H1 (cell line): ENCODE measurements at regions not wholly inside any gene's neighbourhood (a gene's known extent, or its start where the extent isn't known, plus 50 kb on each side); places are given as distances from the start of the nearest gene placed in this dataset.

Experiments used
- CTCF ChIA-PET: fragments of 300-600 bp; sonication (Branson Sonifier 250); formaldehyde crosslinking; loops from one replicate; lab custom pipeline; 2021; ENCODE audit not compliant: partially characterized antibody; lab: Charles Lee
- POLR2A ChIA-PET: fragments of 300-600 bp; sonication (Branson Sonifier 250); formaldehyde crosslinking; loops from one replicate; lab custom pipeline; 2021; ENCODE audit warnings: inconsistent platforms; ENCODE audit not compliant: partially characterized antibody; lab: Charles Lee
- DNase-seq, 2 experiments: peaks; one replicate each; pipeline versions ENCODE4 v3.0.0 to v3.0.0-alpha.2; 2010 to 2022; ENCODE audit warnings: low spot score in 2 of 2, low read depth in 1 of 2, mixed read lengths in 1 of 2
- FAIRE-seq: peaks from 2 replicates; lab custom pipeline; 2011; peaks lifted over from hg19 to GRCh38; lab: Jason Lieb, UNC
- H2AFZ ChIP-seq: 2 replicates; pipeline ENCODE4 v1.8.1; 2012; ENCODE audit warnings: low read length, inconsistent platforms
- H2AK5ac ChIP-seq: 2 replicates; pipeline ENCODE4 v1.6.1; 2013; ENCODE audit warnings: low read depth, low read length
- H2BK120ac ChIP-seq: replicated peaks from 2 replicates; pipeline ENCODE3; 2013; ENCODE audit warnings: low read depth, low read length, inconsistent platforms
- H2BK12ac ChIP-seq: 2 replicates; pipeline ENCODE4 v1.6.1; 2013; ENCODE audit warnings: low read depth, low read length
- H2BK15ac ChIP-seq: 2 replicates; pipeline ENCODE4 v1.6.1; 2013; ENCODE audit warnings: low read length
- H2BK20ac ChIP-seq: 2 replicates; pipeline ENCODE4 v1.6.1; 2013; ENCODE audit warnings: low read length
- H2BK5ac ChIP-seq: 2 replicates; pipeline ENCODE4 v1.6.1; 2013; ENCODE audit warnings: low read depth, low read length
- H3K14ac ChIP-seq: 2 replicates; pipeline ENCODE4 v1.6.1; 2013; ENCODE audit warnings: inconsistent platforms; ENCODE audit not compliant: insufficient read length
- H3K18ac ChIP-seq: 2 replicates; pipeline ENCODE4 v1.6.1; 2013; ENCODE audit warnings: low read length; ENCODE audit errors: extremely low read depth
- H3K23ac ChIP-seq: 2 replicates; pipeline ENCODE4 v1.6.1; 2013; ENCODE audit warnings: inconsistent platforms; ENCODE audit not compliant: insufficient read length
- H3K23me2 ChIP-seq: 2 replicates; pipeline ENCODE4 v1.6.1; 2013; ENCODE audit warnings: low read depth, low read length
- H3K27ac ChIP-seq: 2 replicates; pipeline ENCODE4 v1.6.1; 2011; ENCODE audit warnings: low read depth, low read length, inconsistent platforms
- H3K27me3 ChIP-seq, 4 experiments: replicated peaks in 1 of 4; 1 replicate in 1 of 4; 2 replicates in 3 of 4; pipeline versions ENCODE4 v1.6.1 to v1.8.1; 2011 to 2013; ENCODE audit warnings: low read length in 3 of 4, mild to moderate bottlenecking in 3 of 4, inconsistent platforms in 2 of 4, mixed read lengths in 2 of 4, moderate library complexity in 1 of 4; ENCODE audit not compliant: control insufficient read depth in 3 of 4, insufficient read depth in 3 of 4; ENCODE audit errors: extremely low read depth in 1 of 4
- H3K36me3 ChIP-seq, 4 experiments: 2 replicates each; pipeline versions ENCODE4 v1.6.1 to v1.8.1; 2011 to 2013; ENCODE audit warnings: mild to moderate bottlenecking in 4 of 4, low read length in 3 of 4, moderate library complexity in 2 of 4, control low read depth in 1 of 4, inconsistent platforms in 1 of 4; ENCODE audit not compliant: insufficient read depth in 4 of 4, control insufficient read depth in 2 of 4
- H3K4ac ChIP-seq: replicated peaks from 2 replicates; pipeline ENCODE3; 2013; ENCODE audit warnings: low read length, low read depth, mixed read lengths, inconsistent platforms; ENCODE audit not compliant: insufficient read length
- H3K4me1 ChIP-seq, 4 experiments: replicated peaks in 1 of 4; 1 replicate in 1 of 4; 2 replicates in 3 of 4; pipeline versions ENCODE4 v1.6.1 to v1.8.1; 2011 to 2013; ENCODE audit warnings: low read length in 3 of 4, inconsistent platforms in 2 of 4, mixed read lengths in 1 of 4; ENCODE audit not compliant: insufficient read depth in 4 of 4, control insufficient read depth in 3 of 4
- H3K4me2 ChIP-seq, 2 experiments: 2 replicates each; pipeline versions ENCODE4 v1.6.1 to v1.8.1; 2011 to 2013; ENCODE audit warnings: low read depth in 2 of 2, low read length in 2 of 2, control low read depth in 1 of 2, inconsistent platforms in 1 of 2, mild to moderate bottlenecking in 1 of 2; ENCODE audit not compliant: insufficient read depth in 1 of 2
- H3K4me3 ChIP-seq, 4 experiments: fragments of 200-600, 300-600 bp in 1 of 4; sonication (generic), shearing (Covaris generic), sonication (Bioruptor Twin) in 1 of 4; 2 replicates each; pipeline versions ENCODE4 v1.5.1 to v1.8.1; 2011 to 2016; ENCODE audit warnings: low read length in 4 of 4, low read depth in 3 of 4, control low read depth in 2 of 4, inconsistent platforms in 2 of 4, mild to moderate bottlenecking in 2 of 4, mixed read lengths in 1 of 4, moderate library complexity in 1 of 4; ENCODE audit not compliant: insufficient read depth in 2 of 4; ENCODE audit errors: extremely low read depth in 1 of 4
- H3K56ac ChIP-seq: replicated peaks from 2 replicates; pipeline ENCODE3; 2013; ENCODE audit warnings: low read depth, mild to moderate bottlenecking, mixed read lengths, low read length, inconsistent platforms; ENCODE audit not compliant: insufficient read length
- H3K79me1 ChIP-seq: 2 replicates; pipeline ENCODE4 v1.6.1; 2013; ENCODE audit warnings: low read depth, low read length, control low read depth
- H3K79me2 ChIP-seq, 2 experiments: 2 replicates each; pipeline versions ENCODE4 v1.6.1 to v1.8.1; 2012 to 2013; ENCODE audit warnings: low read length in 2 of 2, mild to moderate bottlenecking in 2 of 2, inconsistent platforms in 1 of 2; ENCODE audit not compliant: insufficient read depth in 2 of 2, control insufficient read depth in 1 of 2
- H3K9ac ChIP-seq, 4 experiments: replicated peaks in 1 of 4; 1 replicate in 1 of 4; 2 replicates in 3 of 4; pipeline versions ENCODE4 v1.6.1 to v1.8.1; 2011 to 2013; ENCODE audit warnings: low read depth in 3 of 4, low read length in 3 of 4, control low read depth in 2 of 4, mild to moderate bottlenecking in 2 of 4, moderate library complexity in 2 of 4, inconsistent platforms in 1 of 4; ENCODE audit errors: extremely low read depth in 1 of 4
- H3K9me3 ChIP-seq, 2 experiments: 2 replicates each; pipeline versions ENCODE4 v1.6.1 to v1.8.1; 2012 to 2013; ENCODE audit warnings: mild to moderate bottlenecking in 2 of 2, moderate library complexity in 2 of 2, control low read depth in 1 of 2, inconsistent platforms in 1 of 2, low read depth in 1 of 2, low read length in 1 of 2, mixed read lengths in 1 of 2; ENCODE audit not compliant: insufficient read depth in 2 of 2
- H4K20me1 ChIP-seq, 2 experiments: replicated peaks in 1 of 2; 2 replicates each; pipeline versions ENCODE3 to v1.8.1; 2011 to 2013; ENCODE audit warnings: inconsistent platforms in 2 of 2, low read length in 2 of 2, mild to moderate bottlenecking in 1 of 2; ENCODE audit not compliant: insufficient read depth in 2 of 2, control insufficient read depth in 1 of 2
- H4K5ac ChIP-seq: 2 replicates; pipeline ENCODE4 v1.6.1; 2013; ENCODE audit warnings: low read length, low read depth, mixed read lengths, inconsistent platforms; ENCODE audit not compliant: insufficient read length
- H4K8ac ChIP-seq: 2 replicates; pipeline ENCODE4 v1.8.0; 2013; ENCODE audit warnings: mild to moderate bottlenecking, moderate library complexity, low read length, inconsistent platforms; ENCODE audit not compliant: insufficient read depth; ENCODE audit errors: extremely low read depth
- H4K91ac ChIP-seq: replicated peaks from 2 replicates; pipeline ENCODE3; 2013; ENCODE audit warnings: low read length, mixed read lengths, inconsistent platforms; ENCODE audit not compliant: insufficient read length
- E2F6 ChIP-seq: IDR thresholded peaks from 2 replicates; pipeline ENCODE4 v1.6.1; 2012; ENCODE audit warnings: inconsistent platforms
- FOSL1 ChIP-seq: IDR thresholded peaks from 2 replicates; pipeline ENCODE4 v1.6.1; 2011; ENCODE audit warnings: mild to moderate bottlenecking, low read depth, low read length, moderate library complexity; ENCODE audit not compliant: insufficient read depth
- GABPA ChIP-seq: IDR thresholded peaks from 2 replicates; pipeline ENCODE4 v1.6.1; 2011; ENCODE audit warnings: mild to moderate bottlenecking, low read length, moderate library complexity, borderline replicate concordance; ENCODE audit not compliant: insufficient read depth
- GTF2F1 ChIP-seq: IDR thresholded peaks from 2 replicates; pipeline ENCODE4 v1.6.1; 2012; ENCODE audit warnings: low read depth, low read length, improper control_type of control experiment, borderline replicate concordance
- PHF8 ChIP-seq: fragments of 200-600 bp; sonication (generic); conservative IDR thresholded peaks from 2 replicates; pipeline ENCODE4 v1.7.1; 2012; ENCODE audit warnings: low read depth, mild to moderate bottlenecking, inconsistent platforms, low read length, moderate library complexity
- RNF2 ChIP-seq: fragments of 200-900, 300-1000 bp; sonication (generic); IDR thresholded peaks from 2 replicates; pipeline ENCODE4 v1.7.1; 2016; ENCODE audit warnings: borderline replicate concordance, low read depth, mild to moderate bottlenecking, antibody characterized with exemption, low read length; ENCODE audit not compliant: poor library complexity, severe bottlenecking; ENCODE audit errors: missing control alignments
- WGBS, 2 experiments: shearing (Covaris generic) in 1 of 2; methylation state at CpG; one replicate each; pipeline versions ENCODE4 v1.1.6 to v1.1.7; 2013 to 2015; ENCODE audit warnings: low lambda C conversion rate in 2 of 2, mixed read lengths in 2 of 2, inconsistent platforms in 1 of 2, low coverage in 1 of 2, missing lambda C conversion rate in 1 of 2; ENCODE audit not compliant: insufficient replicate concordance in 2 of 2, insufficient coverage in 1 of 2, insufficient read length in 1 of 2; ENCODE audit errors: extremely low coverage in 1 of 2, missing lambda C conversion rate in 1 of 2; 5-methylcytosine and 5-hydroxymethylcytosine counted together

GRCh38 chr6:164227952-164228522 is 813.5 kb downstream of the QKI start:
- Histone ChIP-seq H3K27me3 (no peaks in the 10 kb centered on the region), H4K8ac (peak overlapping the region; percentile 71; the same call in 1 of the 2 replicates), H3K4me1 (no peaks in the 10 kb centered on the region), H4K20me1 (no peaks in the 10 kb centered on the region), H3K56ac (no peak overlapping the region), H2AFZ (peak overlapping the region; percentile 70; the same call in 1 of the 2 replicates), H3K9me3 (no peaks in the 10 kb centered on the region), H4K91ac (no peak overlapping the region), H2BK12ac (no peak overlapping the region), H3K4me2 (no peak overlapping the region), H2AK5ac (no peak overlapping the region), H3K79me1 (no peaks in the 10 kb centered on the region), H3K14ac (no peak overlapping the region), H3K27ac (no peak overlapping the region), H3K23ac (no peak overlapping the region), H2BK5ac (peak overlapping the region; percentile 9; the same call in 1 of the 2 replicates), H3K9ac (no peak overlapping the region), H4K5ac (no peak overlapping the region), H3K4me3 (no peak overlapping the region), H3K18ac (no peak overlapping the region), H3K36me3 (no peaks in the 10 kb centered on the region), H3K23me2 (no peaks in the 10 kb centered on the region), H2BK15ac (no peak overlapping the region), H2BK120ac (no peak overlapping the region), H3K4ac (no peak overlapping the region), H2BK20ac (no peak overlapping the region), H3K79me2 (no peaks in the 10 kb centered on the region)
- DNase-seq (no peak), FAIRE-seq (no peak)
- ChIA-PET CTCF (interaction anchor here (0.7 to 0.9 kb wide), 2 partner anchors 59 to 118 kb away, joined by 3 read pairs; no protein-coding TSS in a partner anchor), POLR2A (no interaction called here)
- 91% methylated on average over 17 of the region's 17 CpGs; no CpG with 5 or more reads in 1 of the 2 experiments for WGBS, 2 experiments
- TF ChIP-seq RNF2, result no peak
- no peak for TF ChIP-seq GTF2F1
- peak; percentile 69 for TF ChIP-seq E2F6
- TF ChIP-seq PHF8, result no peak
- no peak for TF ChIP-seq FOSL1
- no peak for TF ChIP-seq GABPA
